ENCODE measurements at regions not wholly inside any gene's neighbourhood (a gene's known extent, or its start where the extent isn't known, plus 50 kb on each side); places are given as distances from the start of the nearest gene placed in this dataset.

GRCh38 chr3:180284331-180285110 lies 247.8 kb upstream of the PEX5L start:
- DNase-seq = no peak

- no peak for DNase-seq
These were observed 251.0 kb upstream of the PEX5L start for GRCh38 chr3:180287703-180288102.

GRCh38 chr3:180288816-180289215 lies 252.1 kb upstream of the PEX5L start:
- no peak for DNase-seq

GRCh38 chr3:180290300-180290699 lies 253.6 kb upstream of the PEX5L start:
- DNase-seq = no peak

- no peak for DNase-seq
These were observed 257.7 kb upstream of the PEX5L start for GRCh38 chr3:180294282-180295027.

GRCh38 chr3:180295811-180296210 lies 259.1 kb upstream of the PEX5L start:
- no peak for DNase-seq

- no peak for DNase-seq
These were observed 260.2 kb upstream of the PEX5L start for GRCh38 chr3:180296971-180297370.

- no peak for DNase-seq
These were observed 269.4 kb upstream of the PEX5L start for GRCh38 chr3:180306155-180306554.

- DNase-seq = no peak
These were observed 270.0 kb upstream of the PEX5L start for GRCh38 chr3:180306691-180307090.

- DNase-seq = no peak
These were observed 274.5 kb upstream of the PEX5L start for GRCh38 chr3:180311242-180311641.

- no peak for DNase-seq
These were observed 279.6 kb upstream of the PEX5L start for GRCh38 chr3:180316321-180316720.

GRCh38 chr3:180319461-180319860 lies 282.5 kb upstream of the TTC14 start:
- no peak for DNase-seq

- no peak for DNase-seq
These were observed 281.3 kb upstream of the TTC14 start for GRCh38 chr3:180320631-180321030.

- DNase-seq = no peak
These were observed 280.4 kb upstream of the TTC14 start for GRCh38 chr3:180321534-180321933.

GRCh38 chr3:180322829-180323228 lies 279.1 kb upstream of the TTC14 start:
- DNase-seq = no peak

- no peak for DNase-seq
These were observed 277.2 kb upstream of the TTC14 start for GRCh38 chr3:180324791-180325190.

- no peak for DNase-seq
These were observed 276.4 kb upstream of the TTC14 start for GRCh38 chr3:180325533-180325932.

GRCh38 chr3:180325958-180326357 lies 276.0 kb upstream of the TTC14 start:
- DNase-seq = no peak

GRCh38 chr3:180329187-180329586 lies 272.8 kb upstream of the TTC14 start:
- no peak for DNase-seq

GRCh38 chr3:180329847-180330246 lies 272.1 kb upstream of the TTC14 start:
- no peak for DNase-seq

GRCh38 chr3:180330440-180330839 lies 271.5 kb upstream of the TTC14 start:
- no peak for DNase-seq

- no peak for DNase-seq
These were observed 269.4 kb upstream of the TTC14 start for GRCh38 chr3:180332608-180333007.

- no peak for DNase-seq
These were observed 266.9 kb upstream of the TTC14 start for GRCh38 chr3:180335050-180335449.

GRCh38 chr3:180340395-180340794 lies 261.6 kb upstream of the TTC14 start:
- DNase-seq = no peak
